Activated CD8-positive, alpha-beta T cell treated with anti-CD3 and anti-CD28 coated beads for 36 hours (primary cell): ENCODE measurements at regions not wholly inside any gene's neighbourhood (a gene's known extent, or its start where the extent isn't known, plus 50 kb on each side); places are given as distances from the start of the nearest gene placed in this dataset.

ENCODE experiments used
- ATAC-seq: fragments of 200-7000 bp; cut with Tn5 transposase; one replicate; pipeline ENCODE4 v1.10.0; 2021; ENCODE audit warnings: mild to moderate bottlenecking, moderate library complexity
- CTCF ChIA-PET: fragments of 350-600 bp; sonication (Branson Sonifier 250); formaldehyde crosslinking; loops from one replicate; lab custom pipeline; 2021; ENCODE audit warnings: antibody characterized with exemption; lab: Charles Lee
- POLR2A ChIA-PET: fragments of 350-600 bp; sonication (Branson Sonifier 250); formaldehyde crosslinking; loops from one replicate; lab custom pipeline; 2021; ENCODE audit warnings: antibody characterized with exemption; lab: Charles Lee
- DNase-seq: peaks from one replicate; pipeline ENCODE4 v3.0.0-alpha.2; 2020
- H3K27ac Mint-ChIP-seq: one replicate; pipeline ENCODE4 v1.8.0; 2021; ENCODE audit warnings: mild to moderate bottlenecking, mixed read lengths
- H3K27me3 Mint-ChIP-seq: one replicate; pipeline ENCODE4 v1.8.0; 2021; ENCODE audit warnings: mixed read lengths
- H3K36me3 Mint-ChIP-seq: one replicate; pipeline ENCODE4 v1.8.0; 2021; ENCODE audit warnings: low read depth, mixed read lengths
- H3K4me1 Mint-ChIP-seq: one replicate; pipeline ENCODE4 v1.8.0; 2021; ENCODE audit warnings: low read depth, mixed read lengths
- H3K4me3 Mint-ChIP-seq: one replicate; pipeline ENCODE4 v1.8.0; 2021; ENCODE audit warnings: mild to moderate bottlenecking, moderate library complexity, mixed read lengths
- H3K9me3 Mint-ChIP-seq: one replicate; pipeline ENCODE4 v1.8.0; 2021; ENCODE audit warnings: mixed read lengths
- CTCF ChIP-seq: fragments of 200-600 bp; IDR thresholded peaks from one replicate; pipeline ENCODE4 v1.8.0; 2022; ENCODE audit warnings: antibody characterized with exemption, mild to moderate bottlenecking
- intact Hi-C: fragments of 100-400 bp; cut with micrococcal nuclease; formaldehyde crosslinking; loops from one replicate; pipeline ENCODE4 v1.10.0; 2022

- H3K36me3 Mint-ChIP-seq: no peaks in the 10 kb centered on the region
- H3K4me1 Mint-ChIP-seq: no peaks in the 10 kb centered on the region
- TF ChIP-seq CTCF: no peak
- POLR2A ChIA-PET: no interaction called here
- no peaks in the 10 kb centered on the region for H3K27me3 Mint-ChIP-seq
- no peak overlapping the region for H3K27ac Mint-ChIP-seq
- intact Hi-C loops: no loop called here
- ATAC-seq (no peak), DNase-seq (no peak)
- H3K4me3 Mint-ChIP-seq: no peak overlapping the region
- CTCF ChIA-PET: no interaction called here
- H3K9me3 Mint-ChIP-seq: no peaks in the 10 kb centered on the region
Measured at GRCh38 chr18:41593171-41593675, 361.8 kb upstream of the PIK3C3 start.

GRCh38 chr18:41587976-41588375 lies 367.1 kb upstream of the PIK3C3 start:
- H3K4me3 Mint-ChIP-seq: no peak overlapping the region
- H3K36me3 Mint-ChIP-seq: no peaks in the 10 kb centered on the region
- no peak for TF ChIP-seq CTCF
- H3K9me3 Mint-ChIP-seq: no peaks in the 10 kb centered on the region
- no peak overlapping the region for H3K27ac Mint-ChIP-seq
- H3K4me1 Mint-ChIP-seq: no peaks in the 10 kb centered on the region
- intact Hi-C loops: no loop called here
- H3K27me3 Mint-ChIP-seq: no peaks in the 10 kb centered on the region
- ChIA-PET POLR2A (no interaction called here), CTCF (no interaction called here)
- no peak for ATAC-seq
- DNase-seq: no peak

- Mint-ChIP-seq H3K4me1 (no peaks in the 10 kb centered on the region), H3K4me3 (no peak overlapping the region), H3K27me3 (no peaks in the 10 kb centered on the region), H3K36me3 (no peaks in the 10 kb centered on the region), H3K9me3 (no peaks in the 10 kb centered on the region), H3K27ac (no peak overlapping the region)
- intact Hi-C loops: no loop called here
- ATAC-seq: no peak
- POLR2A ChIA-PET: no interaction called here
- DNase-seq: no peak
- no peak for TF ChIP-seq CTCF
- CTCF ChIA-PET: no interaction called here
Measured at GRCh38 chr18:41585512-41585911, 369.5 kb upstream of the PIK3C3 start.

GRCh38 chr18:41579185-41579584 lies 375.8 kb upstream of the PIK3C3 start:
- H3K9me3 Mint-ChIP-seq: no peaks in the 10 kb centered on the region
- no peak for ATAC-seq
- ChIA-PET POLR2A (no interaction called here), CTCF (no interaction called here)
- intact Hi-C loops: no loop called here
- H3K4me1 Mint-ChIP-seq: no peaks in the 10 kb centered on the region
- no peak for TF ChIP-seq CTCF
- no peaks in the 10 kb centered on the region for H3K27me3 Mint-ChIP-seq
- H3K27ac Mint-ChIP-seq: no peak overlapping the region
- H3K4me3 Mint-ChIP-seq: no peak overlapping the region
- no peaks in the 10 kb centered on the region for H3K36me3 Mint-ChIP-seq
- DNase-seq: no peak

GRCh38 chr18:41577529-41577928 lies 377.5 kb upstream of the PIK3C3 start:
- Mint-ChIP-seq H3K27ac (no peak overlapping the region), H3K4me1 (no peaks in the 10 kb centered on the region), H3K27me3 (no peaks in the 10 kb centered on the region), H3K9me3 (no peaks in the 10 kb centered on the region), H3K4me3 (no peak overlapping the region), H3K36me3 (no peaks in the 10 kb centered on the region)
- no peak for TF ChIP-seq CTCF
- ATAC-seq (no peak), DNase-seq (no peak)
- CTCF ChIA-PET: no interaction called here
- POLR2A ChIA-PET: no interaction called here
- intact Hi-C loops: no loop called here
